CD4-positive, alpha-beta memory T cell (primary cell): ENCODE measurements at regions not wholly inside any gene's neighbourhood (a gene's known extent, or its start where the extent isn't known, plus 50 kb on each side); places are given as distances from the start of the nearest gene placed in this dataset.

ENCODE experiments used
- CTCF ChIA-PET: fragments of 350-600 bp; sonication (Branson Sonifier 250); formaldehyde crosslinking; loops from one replicate; lab custom pipeline; 2021; ENCODE audit warnings: inconsistent platforms; ENCODE audit not compliant: partially characterized antibody; lab: Charles Lee
- POLR2A ChIA-PET: fragments of 350-600 bp; sonication (Branson Sonifier 250); formaldehyde crosslinking; loops from one replicate; lab custom pipeline; 2021; ENCODE audit not compliant: partially characterized antibody; lab: Charles Lee
- DNase-seq, 5 donors: peaks; one replicate each; pipeline versions ENCODE4 v3.0.0 to v3.0.0-alpha.2; 2020 to 2022; ENCODE audit warnings: mixed read lengths in 1 of 5
- H3K27ac ChIP-seq: one replicate; pipeline ENCODE4 v1.7.0; 2013; ENCODE audit warnings: low read depth, low read length
- H3K27me3 ChIP-seq: 2 replicates; pipeline ENCODE4 v1.7.0; 2013; ENCODE audit warnings: mild to moderate bottlenecking, low read length, moderate library complexity; ENCODE audit not compliant: insufficient read depth
- H3K36me3 ChIP-seq: 2 replicates; pipeline ENCODE4 v1.7.0; 2013; ENCODE audit warnings: mild to moderate bottlenecking, low read length, moderate library complexity; ENCODE audit not compliant: insufficient read depth
- H3K4me1 ChIP-seq: 2 replicates; pipeline ENCODE4 v1.7.0; 2013; ENCODE audit warnings: mild to moderate bottlenecking, low read length, moderate library complexity; ENCODE audit not compliant: insufficient read depth
- H3K4me3 ChIP-seq, 2 donors: one replicate each; pipeline ENCODE4 v1.7.0; 2013; ENCODE audit warnings: low read length in 2 of 2, mild to moderate bottlenecking in 1 of 2
- H3K9me3 ChIP-seq, 2 donors: one replicate each; pipeline ENCODE4 v1.7.0; 2013; ENCODE audit warnings: low read length in 2 of 2, control low read depth in 1 of 2; ENCODE audit not compliant: control insufficient read depth in 1 of 2
- H3K27ac Mint-ChIP-seq, 7 donors: one replicate each; pipeline ENCODE4 v1.8.0; 2020 to 2021; ENCODE audit warnings: mixed read lengths in 7 of 7, mild to moderate bottlenecking in 6 of 7, inconsistent platforms in 3 of 7, moderate library complexity in 3 of 7
- H3K27me3 Mint-ChIP-seq, 2 donors: one replicate each; pipeline ENCODE4 v1.8.0; 2020 to 2021; ENCODE audit warnings: mixed read lengths in 2 of 2
- H3K36me3 Mint-ChIP-seq, 2 donors: one replicate each; pipeline ENCODE4 v1.8.0; 2020 to 2021; ENCODE audit warnings: mixed read lengths in 2 of 2, inconsistent platforms in 1 of 2, mild to moderate bottlenecking in 1 of 2
- H3K4me1 Mint-ChIP-seq, 4 donors: one replicate each; pipeline ENCODE4 v1.8.0; 2020 to 2021; ENCODE audit warnings: mixed read lengths in 4 of 4, mild to moderate bottlenecking in 1 of 4
- H3K4me3 Mint-ChIP-seq, 8 donors: one replicate each; pipeline ENCODE4 v1.8.0; 2020 to 2021; ENCODE audit warnings: mixed read lengths in 8 of 8, mild to moderate bottlenecking in 7 of 8, moderate library complexity in 6 of 8, inconsistent platforms in 3 of 8
- H3K9me3 Mint-ChIP-seq, 8 donors: one replicate each; pipeline ENCODE4 v1.8.0; 2020 to 2021; ENCODE audit warnings: mixed read lengths in 8 of 8, mild to moderate bottlenecking in 5 of 8, inconsistent platforms in 3 of 8, moderate library complexity in 1 of 8
- intact Hi-C: fragments of 100-400 bp; cut with micrococcal nuclease; formaldehyde crosslinking; loops from one replicate; pipeline ENCODE4 v1.15.1; 2023

DNA sequence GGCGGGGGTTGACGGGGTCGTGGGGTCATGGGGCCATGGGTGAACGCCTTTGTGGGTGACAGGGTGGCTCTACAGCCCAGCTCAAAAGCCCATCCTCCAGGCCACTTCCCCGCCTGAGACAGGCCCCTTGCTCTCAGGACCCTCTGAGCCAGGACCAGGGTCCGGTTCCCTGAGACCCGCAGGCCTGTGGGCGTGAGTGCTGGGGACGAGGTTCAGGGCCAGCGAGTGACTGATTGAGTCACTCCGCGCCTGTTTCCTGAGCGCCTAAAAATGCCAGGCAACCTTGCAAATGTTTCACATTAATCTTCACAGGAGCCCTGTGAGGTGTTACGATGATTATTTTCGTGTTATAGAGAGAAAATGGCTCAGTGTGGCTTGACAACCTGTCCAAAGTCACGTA lies 97.8 kb downstream of the ZNF674 start:
- H3K36me3 ChIP-seq, result no peaks in the 10 kb centered on the region
- ChIA-PET CTCF (no interaction called here), POLR2A (interaction anchor here (1.5 kb wide), 1 partner anchor 38 kb away, joined by 3 read pairs; no protein-coding TSS in a partner anchor)
- peak overlapping the region; percentile 73 for H3K27ac ChIP-seq
- Mint-ChIP-seq H3K4me3 (peak overlapping the region; percentile 85 to 90 (median 86)), H3K27ac (peak overlapping the region; percentile 87 to 94 (median 92)), H3K36me3 (peaks cover 5 to 26% of the 10 kb centered on the region in 2 donors), H3K27me3 (no peaks in the 10 kb centered on the region), H3K4me1 (peaks cover 10 to 24% (median 18%) of the 10 kb centered on the region in 4 donors), H3K9me3 (no peaks in the 10 kb centered on the region)
- no peaks in the 10 kb centered on the region for H3K9me3 ChIP-seq
- H3K4me1 ChIP-seq, result peaks cover 14% of the 10 kb centered on the region
- no peaks in the 10 kb centered on the region for H3K27me3 ChIP-seq
- H3K4me3 ChIP-seq, result peak overlapping the region in 1 of 2 donors; percentile 79
- no peak for DNase-seq
- intact Hi-C loops, result loop anchor here (2.0 kb wide), 1 partner anchor 97 kb away; the partner anchor contains the start of gene ZNF674

- peak overlapping the region; percentile 85 to 90 (median 86) for H3K4me3 Mint-ChIP-seq
- Histone ChIP-seq H3K27ac (peak overlapping the region; percentile 73), H3K4me1 (peaks cover 14% of the 10 kb centered on the region), H3K36me3 (no peaks in the 10 kb centered on the region), H3K27me3 (no peaks in the 10 kb centered on the region), H3K9me3 (no peaks in the 10 kb centered on the region), H3K4me3 (peak overlapping the region; percentile 78 to 79)
- no peaks in the 10 kb centered on the region for H3K27me3 Mint-ChIP-seq
- peak; percentile 80 to 88 (median 83) for DNase-seq
- POLR2A ChIA-PET, result interaction anchor here (1.5 kb wide), 1 partner anchor 39 kb away, joined by 3 read pairs; no protein-coding TSS in a partner anchor
- peak overlapping the region; percentile 87 to 94 (median 92) for H3K27ac Mint-ChIP-seq
- peaks cover 0 to 21% of the 10 kb centered on the region in 2 donors for H3K36me3 Mint-ChIP-seq
- CTCF ChIA-PET, result no interaction called here
- H3K4me1 Mint-ChIP-seq, result peaks cover 7 to 19% (median 14%) of the 10 kb centered on the region in 4 donors
- intact Hi-C loops, result loop anchor here (2.0 kb wide), 1 partner anchor 98 kb away; the partner anchor contains the start of gene ZNF674
- no peaks in the 10 kb centered on the region for H3K9me3 Mint-ChIP-seq
These were observed 98.4 kb downstream of the ZNF674 start for GRCh38 chrX:46446727-46447378.

GRCh38 chrX:46444011-46444410 lies 101.2 kb downstream of the ZNF674 start:
- Histone ChIP-seq H3K27ac (no peak overlapping the region), H3K36me3 (no peaks in the 10 kb centered on the region), H3K9me3 (no peaks in the 10 kb centered on the region), H3K4me1 (peaks cover 14% of the 10 kb centered on the region), H3K4me3 (no peak overlapping the region), H3K27me3 (no peaks in the 10 kb centered on the region)
- no peak for DNase-seq
- ChIA-PET POLR2A (no interaction called here), CTCF (no interaction called here)
- peaks cover 0 to 8% of the 10 kb centered on the region in 2 donors for H3K36me3 Mint-ChIP-seq
- H3K27ac Mint-ChIP-seq, result no peak overlapping the region
- peaks cover 2 to 19% (median 10%) of the 10 kb centered on the region in 4 donors for H3K4me1 Mint-ChIP-seq
- intact Hi-C loops, result no loop called here
- no peak overlapping the region for H3K4me3 Mint-ChIP-seq
- no peaks in the 10 kb centered on the region for H3K9me3 Mint-ChIP-seq
- H3K27me3 Mint-ChIP-seq, result no peaks in the 10 kb centered on the region

GRCh38 chrX:46436744-46437143 lies 108.5 kb downstream of the ZNF674 start:
- no peak for DNase-seq
- H3K27ac Mint-ChIP-seq, result no peak overlapping the region
- ChIA-PET POLR2A (no interaction called here), CTCF (no interaction called here)
- Histone ChIP-seq H3K27ac (no peak overlapping the region), H3K9me3 (no peaks in the 10 kb centered on the region), H3K4me1 (no peaks in the 10 kb centered on the region), H3K4me3 (no peak overlapping the region), H3K27me3 (no peaks in the 10 kb centered on the region), H3K36me3 (no peaks in the 10 kb centered on the region)
- intact Hi-C loops, result no loop called here
- H3K36me3 Mint-ChIP-seq, result no peaks in the 10 kb centered on the region
- H3K4me3 Mint-ChIP-seq, result no peak overlapping the region
- H3K9me3 Mint-ChIP-seq, result no peaks in the 10 kb centered on the region
- H3K27me3 Mint-ChIP-seq, result peaks cover 0 to 1% of the 10 kb centered on the region in 2 donors
- H3K4me1 Mint-ChIP-seq, result no peaks in the 10 kb centered on the region

GRCh38 chrX:46433892-46434291 lies 111.3 kb downstream of the ZNF674 start:
- H3K4me3 Mint-ChIP-seq, result no peak overlapping the region
- no peaks in the 10 kb centered on the region for H3K4me1 Mint-ChIP-seq
- H3K27me3 Mint-ChIP-seq, result peaks cover 0 to 1% of the 10 kb centered on the region in 2 donors
- ChIA-PET POLR2A (no interaction called here), CTCF (no interaction called here)
- no peaks in the 10 kb centered on the region for H3K27me3 ChIP-seq
- H3K9me3 Mint-ChIP-seq, result no peaks in the 10 kb centered on the region
- H3K9me3 ChIP-seq, result no peaks in the 10 kb centered on the region
- no peaks in the 10 kb centered on the region for H3K36me3 Mint-ChIP-seq
- intact Hi-C loops, result no loop called here
- no peaks in the 10 kb centered on the region for H3K36me3 ChIP-seq
- H3K27ac Mint-ChIP-seq, result no peak overlapping the region
- H3K4me1 ChIP-seq, result no peaks in the 10 kb centered on the region
- DNase-seq, result no peak
- no peak overlapping the region for H3K27ac ChIP-seq
- H3K4me3 ChIP-seq, result no peak overlapping the region

DNA sequence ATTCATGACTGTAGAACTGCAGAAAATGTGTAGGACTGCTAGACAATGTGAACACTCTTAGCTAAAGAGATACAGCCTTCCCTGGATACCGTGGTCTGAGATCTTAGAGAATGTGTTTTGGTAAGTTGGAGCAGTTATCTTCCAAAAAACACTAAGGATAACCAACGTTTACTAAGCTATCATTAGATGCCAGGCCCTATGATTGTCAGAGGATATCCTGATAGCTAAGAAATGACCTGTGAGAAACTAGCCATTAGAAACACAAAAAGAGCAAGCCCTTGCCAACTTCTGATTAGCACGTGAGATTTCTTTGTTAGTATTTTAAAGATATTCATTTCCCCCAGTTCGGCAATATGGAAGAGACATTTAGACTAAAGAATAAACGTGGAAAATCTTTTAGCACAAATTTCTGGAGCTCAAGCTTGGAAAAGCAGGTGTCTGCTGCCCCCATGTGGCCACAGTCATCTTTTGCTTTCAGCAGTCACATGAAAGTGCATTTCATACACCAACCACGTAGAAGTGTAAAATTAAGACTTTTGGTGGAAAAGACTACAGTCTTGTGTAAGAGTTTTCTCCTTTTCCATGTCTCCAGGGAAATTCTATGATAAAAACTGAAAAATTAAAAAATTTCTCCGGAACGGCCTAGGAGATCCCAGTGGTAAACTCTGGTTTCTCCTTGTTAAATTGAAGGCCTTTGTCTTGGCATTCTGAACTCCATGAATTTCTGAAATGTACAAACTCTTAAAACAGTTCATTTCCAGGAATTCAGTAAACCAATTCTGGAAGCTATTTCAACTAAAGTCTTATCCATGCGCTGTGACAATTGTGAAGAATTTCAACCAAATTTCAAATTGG lies 136.4 kb downstream of the ZNF674 start:
- intact Hi-C loops, result loop anchor here (2.0 kb wide), 1 partner anchor 894 kb away; no protein-coding TSS in a partner anchor
- Histone ChIP-seq H3K27me3 (no peaks in the 10 kb centered on the region), H3K27ac (no peak overlapping the region), H3K36me3 (no peaks in the 10 kb centered on the region), H3K4me3 (no peak overlapping the region), H3K9me3 (no peaks in the 10 kb centered on the region), H3K4me1 (no peaks in the 10 kb centered on the region)
- no peaks in the 10 kb centered on the region for H3K9me3 Mint-ChIP-seq
- POLR2A ChIA-PET, result no interaction called here
- no peaks in the 10 kb centered on the region for H3K27me3 Mint-ChIP-seq
- DNase-seq, result peak; percentile 44 to 55 (median 45)
- no peaks in the 10 kb centered on the region for H3K36me3 Mint-ChIP-seq
- no peak overlapping the region for H3K27ac Mint-ChIP-seq
- H3K4me1 Mint-ChIP-seq, result peaks cover 0 to 4% (median 0%) of the 10 kb centered on the region in 4 donors
- H3K4me3 Mint-ChIP-seq, result no peak overlapping the region
- CTCF ChIA-PET, result interaction anchor here (0.8 to 2.7 kb wide), 18 partner anchors 11 to 1339 kb away, joined by 3 to 14 read pairs (median 3); no protein-coding TSS in a partner anchor

- ChIA-PET CTCF (interaction anchor here (1.0 to 2.7 kb wide), 9 partner anchors 9 to 1087 kb away, joined by 3 to 14 read pairs (median 3); no protein-coding TSS in a partner anchor), POLR2A (no interaction called here)
- no peak overlapping the region for H3K27ac ChIP-seq
- no peak for DNase-seq
- no peak overlapping the region for H3K4me3 ChIP-seq
- H3K9me3 ChIP-seq, result no peaks in the 10 kb centered on the region
- no peaks in the 10 kb centered on the region for H3K36me3 ChIP-seq
- intact Hi-C loops, result loop anchor here (2.0 kb wide), 1 partner anchor 893 kb away; no protein-coding TSS in a partner anchor
- Mint-ChIP-seq H3K27ac (no peak overlapping the region), H3K4me1 (peaks cover 0 to 4% (median 0%) of the 10 kb centered on the region in 4 donors), H3K9me3 (no peaks in the 10 kb centered on the region), H3K27me3 (no peaks in the 10 kb centered on the region), H3K36me3 (no peaks in the 10 kb centered on the region), H3K4me3 (no peak overlapping the region)
- no peaks in the 10 kb centered on the region for H3K4me1 ChIP-seq
- no peaks in the 10 kb centered on the region for H3K27me3 ChIP-seq
These were observed 137.5 kb downstream of the ZNF674 start for GRCh38 chrX:46407753-46408130.
